CD8-positive, alpha-beta memory T cell (primary cell): ENCODE measurements at regions not wholly inside any gene's neighbourhood (a gene's known extent, or its start where the extent isn't known, plus 50 kb on each side); places are given as distances from the start of the nearest gene placed in this dataset.
"Not testable (repeated sequence)": the region's sequence is repeated elsewhere in the genome, so short reads cannot be mapped to it uniquely, and the experiment has no call there.

Experiments used
- CTCF ChIA-PET: fragments of 350-600 bp; sonication (Branson Sonifier 250); formaldehyde crosslinking; loops from one replicate; lab custom pipeline; 2021; ENCODE audit warnings: antibody characterized with exemption; lab: Charles Lee
- POLR2A ChIA-PET: fragments of 350-600 bp; sonication (Branson Sonifier 250); formaldehyde crosslinking; loops from one replicate; lab custom pipeline; 2021; ENCODE audit warnings: antibody characterized with exemption; lab: Charles Lee
- DNase-seq, 5 donors: peaks; one replicate each; pipeline versions ENCODE4 v3.0.0 to v3.0.0-alpha.2; 2020 to 2022; ENCODE audit warnings: mixed read lengths in 1 of 5
- H3K27ac ChIP-seq: one replicate; pipeline ENCODE4 v1.7.0; 2013; ENCODE audit warnings: low read depth, mild to moderate bottlenecking, low read length, moderate library complexity
- H3K27me3 ChIP-seq: 2 replicates; pipeline ENCODE4 v1.7.0; 2013; ENCODE audit warnings: low read length, mild to moderate bottlenecking; ENCODE audit not compliant: insufficient read depth, poor library complexity, severe bottlenecking
- H3K36me3 ChIP-seq: 2 replicates; pipeline ENCODE4 v1.7.0; 2013; ENCODE audit warnings: mild to moderate bottlenecking, low read length, moderate library complexity; ENCODE audit not compliant: insufficient read depth
- H3K4me1 ChIP-seq: 2 replicates; pipeline ENCODE4 v1.7.0; 2013; ENCODE audit warnings: mild to moderate bottlenecking, low read length, moderate library complexity; ENCODE audit not compliant: insufficient read depth
- H3K4me3 ChIP-seq: 2 replicates; pipeline ENCODE4 v1.7.0; 2013; ENCODE audit warnings: mild to moderate bottlenecking, low read length
- H3K9me3 ChIP-seq: 2 replicates; pipeline ENCODE4 v1.7.0; 2013; ENCODE audit warnings: mild to moderate bottlenecking, low read length
- H3K27ac Mint-ChIP-seq, 8 donors: one replicate each; pipeline ENCODE4 v1.8.0; 2020 to 2021; ENCODE audit warnings: mixed read lengths in 8 of 8, mild to moderate bottlenecking in 6 of 8, inconsistent platforms in 3 of 8, moderate library complexity in 3 of 8
- H3K27me3 Mint-ChIP-seq, 2 donors: one replicate each; pipeline ENCODE4 v1.8.0; 2020 to 2021; ENCODE audit warnings: mixed read lengths in 2 of 2, mild to moderate bottlenecking in 1 of 2, moderate library complexity in 1 of 2
- H3K36me3 Mint-ChIP-seq, 3 donors: one replicate each; pipeline ENCODE4 v1.8.0; 2020 to 2021; ENCODE audit warnings: mixed read lengths in 3 of 3, inconsistent platforms in 1 of 3, mild to moderate bottlenecking in 1 of 3
- H3K4me1 Mint-ChIP-seq, 3 donors: one replicate each; pipeline ENCODE4 v1.8.0; 2020 to 2021; ENCODE audit warnings: mixed read lengths in 3 of 3, inconsistent platforms in 1 of 3, mild to moderate bottlenecking in 1 of 3
- H3K4me3 Mint-ChIP-seq, 7 donors: one replicate each; pipeline ENCODE4 v1.8.0; 2020 to 2021; ENCODE audit warnings: mixed read lengths in 7 of 7, mild to moderate bottlenecking in 6 of 7, moderate library complexity in 4 of 7, inconsistent platforms in 2 of 7
- H3K9me3 Mint-ChIP-seq, 5 donors: one replicate each; pipeline ENCODE4 v1.8.0; 2020 to 2022; ENCODE audit warnings: mixed read lengths in 5 of 5, mild to moderate bottlenecking in 3 of 5, moderate library complexity in 2 of 5, inconsistent platforms in 1 of 5

DNA sequence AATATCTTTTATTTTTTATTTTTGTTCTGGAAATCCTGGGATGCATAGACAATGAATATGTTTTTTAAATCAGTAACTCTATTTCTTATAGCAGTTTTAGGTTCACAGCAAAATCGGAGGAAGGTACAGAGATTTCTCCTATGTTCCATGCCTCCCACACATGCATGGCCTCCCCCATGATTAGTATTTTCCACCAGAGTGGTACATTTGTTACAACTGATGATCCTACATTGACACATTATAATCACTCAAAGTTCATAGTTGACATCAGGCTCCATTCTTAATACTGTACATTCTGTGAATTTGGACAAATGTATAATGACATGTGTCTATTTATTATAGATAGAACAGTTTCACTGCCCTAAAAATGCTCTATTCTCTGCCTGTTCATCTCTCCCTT, 99.0 kb upstream of the THOC3 start:
- CTCF ChIA-PET, H3K9me3 ChIP-seq, H3K27ac Mint-ChIP-seq, H3K27ac ChIP-seq, POLR2A ChIA-PET, H3K4me3 Mint-ChIP-seq, H3K9me3 Mint-ChIP-seq, H3K27me3 ChIP-seq, H3K36me3 Mint-ChIP-seq, DNase-seq, H3K27me3 Mint-ChIP-seq, H3K4me1 ChIP-seq, H3K36me3 ChIP-seq, H3K4me1 Mint-ChIP-seq, H3K4me3 ChIP-seq: not testable (repeated sequence)

DNA sequence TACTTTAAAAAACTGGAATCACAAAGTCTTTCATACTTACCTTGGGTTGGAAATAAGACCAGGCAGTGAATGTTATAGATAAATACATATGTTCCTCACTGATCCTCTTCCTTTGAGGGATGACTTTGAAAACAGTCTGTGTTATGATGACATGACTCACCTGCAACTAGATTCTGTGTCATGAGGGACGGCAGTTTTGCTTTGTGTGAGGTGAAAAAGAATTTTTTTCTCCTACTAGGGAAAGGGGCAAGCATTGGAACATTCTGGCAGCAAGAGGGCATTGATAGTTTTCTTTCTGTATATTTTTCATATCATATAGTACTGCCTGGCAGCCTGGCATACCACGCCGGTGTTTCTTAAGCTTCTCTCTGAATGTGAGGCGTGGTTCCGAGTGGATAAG, 99.8 kb upstream of the THOC3 start:
- H3K27me3 ChIP-seq, H3K27ac ChIP-seq, H3K4me3 ChIP-seq, DNase-seq, H3K4me1 ChIP-seq, H3K36me3 ChIP-seq, H3K27ac Mint-ChIP-seq, H3K27me3 Mint-ChIP-seq, H3K4me3 Mint-ChIP-seq, CTCF ChIA-PET, H3K9me3 ChIP-seq, H3K4me1 Mint-ChIP-seq, H3K9me3 Mint-ChIP-seq, POLR2A ChIA-PET, H3K36me3 Mint-ChIP-seq: not testable (repeated sequence)

DNA sequence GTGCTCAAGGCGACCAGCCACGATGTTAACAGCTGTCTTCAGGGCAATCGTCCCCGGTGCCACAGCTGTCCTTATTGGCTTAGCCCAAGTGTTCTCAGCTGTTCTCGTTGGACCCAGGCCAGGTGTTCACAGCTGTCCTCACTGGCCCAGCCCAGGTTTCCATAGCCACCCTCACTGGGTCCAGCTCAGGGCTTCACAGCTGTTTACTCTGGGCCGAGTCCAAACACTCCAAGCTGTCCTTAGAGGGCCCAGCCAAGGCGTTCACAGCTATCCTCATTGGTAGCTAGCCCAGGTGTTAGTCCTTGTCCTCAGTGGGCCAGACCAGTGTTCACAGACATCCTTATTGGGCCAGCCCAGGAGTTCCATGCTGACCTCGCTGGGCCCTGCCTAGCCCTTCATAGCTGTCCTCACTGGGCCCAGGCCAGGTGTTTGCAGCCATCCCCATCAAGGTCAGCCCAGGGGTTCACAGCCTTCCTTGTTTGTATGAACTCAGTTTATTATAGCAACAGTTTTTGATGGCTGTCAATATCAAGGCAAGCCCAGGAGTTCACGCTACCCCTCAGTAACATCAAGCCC, 106.0 kb upstream of the THOC3 start:
- H3K4me1 Mint-ChIP-seq, H3K9me3 Mint-ChIP-seq, H3K27me3 ChIP-seq, H3K36me3 Mint-ChIP-seq, H3K27ac ChIP-seq, H3K27me3 Mint-ChIP-seq, H3K27ac Mint-ChIP-seq, POLR2A ChIA-PET, H3K9me3 ChIP-seq, H3K4me3 ChIP-seq, DNase-seq, CTCF ChIA-PET, H3K4me3 Mint-ChIP-seq, H3K36me3 ChIP-seq, H3K4me1 ChIP-seq: not testable (repeated sequence)

DNA sequence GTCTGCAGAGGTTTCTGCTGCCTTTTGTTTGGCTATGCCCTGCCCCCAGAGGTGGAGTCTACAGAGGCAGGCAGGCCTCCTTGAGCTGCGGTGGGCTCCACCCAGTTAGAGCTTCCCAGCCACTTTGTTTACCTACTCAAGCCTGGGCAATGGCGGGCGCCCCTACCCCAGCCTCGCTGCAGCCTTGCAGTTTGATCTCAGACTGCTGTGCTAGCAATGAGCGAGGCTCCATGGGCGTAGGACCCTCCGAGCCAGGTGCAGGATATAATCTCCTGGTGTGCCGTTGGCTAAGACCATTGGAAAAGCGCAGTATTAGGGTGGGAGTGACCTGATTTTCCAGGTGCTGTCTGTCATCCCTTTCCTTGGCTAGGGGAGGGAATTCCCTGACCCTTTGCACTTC, 115.6 kb upstream of the THOC3 start:
- CTCF ChIA-PET, H3K27ac ChIP-seq, H3K36me3 Mint-ChIP-seq, H3K27ac Mint-ChIP-seq, H3K27me3 ChIP-seq, H3K36me3 ChIP-seq, H3K9me3 Mint-ChIP-seq, H3K4me1 Mint-ChIP-seq, H3K4me3 ChIP-seq, H3K27me3 Mint-ChIP-seq, H3K9me3 ChIP-seq, POLR2A ChIA-PET, DNase-seq, H3K4me3 Mint-ChIP-seq, H3K4me1 ChIP-seq: not testable (repeated sequence)

DNA sequence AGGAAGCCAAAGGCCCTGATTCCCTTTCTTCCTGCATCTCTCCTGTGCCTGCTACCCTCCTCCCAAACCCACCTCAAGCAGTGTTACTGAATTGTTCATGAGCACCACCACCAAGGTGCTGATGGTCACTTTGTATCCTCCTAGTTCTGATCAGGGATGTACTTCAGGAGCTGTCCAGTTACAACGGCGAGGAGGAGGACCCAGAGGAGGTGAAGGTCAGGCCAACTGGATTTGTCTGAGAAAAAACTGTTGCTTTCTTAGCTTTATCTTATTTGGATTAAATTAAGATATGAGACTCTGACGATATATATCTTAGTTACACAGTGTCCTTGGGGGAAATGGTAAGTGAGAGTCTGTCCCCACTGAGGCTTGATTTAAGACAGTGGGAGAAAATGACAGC, 135.0 kb upstream of the THOC3 start:
- H3K27me3 Mint-ChIP-seq, H3K27ac Mint-ChIP-seq, H3K9me3 ChIP-seq, H3K4me3 ChIP-seq, H3K4me1 ChIP-seq, POLR2A ChIA-PET, CTCF ChIA-PET, H3K9me3 Mint-ChIP-seq, H3K4me1 Mint-ChIP-seq, H3K4me3 Mint-ChIP-seq, H3K36me3 ChIP-seq, H3K36me3 Mint-ChIP-seq, DNase-seq, H3K27me3 ChIP-seq, H3K27ac ChIP-seq: not testable (repeated sequence)

DNA sequence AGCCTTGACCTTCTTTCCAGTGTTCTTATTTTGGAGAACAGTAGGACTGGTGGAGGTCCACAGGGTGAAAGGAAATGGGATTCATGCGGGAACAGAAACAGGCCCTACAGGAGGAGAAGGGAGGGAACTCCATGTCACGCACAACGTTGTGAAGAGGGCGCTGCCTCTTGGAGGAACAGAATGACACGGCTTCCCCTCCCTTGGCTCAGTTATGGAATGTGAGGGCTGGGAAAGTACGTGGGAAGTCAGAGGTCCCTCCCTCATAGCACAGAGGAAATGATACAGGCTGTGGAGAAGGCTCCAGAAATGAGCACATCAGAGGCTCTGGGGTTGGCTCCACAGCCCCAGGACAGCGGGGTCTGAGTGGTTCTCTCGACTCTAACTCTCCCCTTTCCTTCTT, 125.3 kb upstream of the SIMC1 start:
- CTCF ChIA-PET, DNase-seq, H3K27ac ChIP-seq, H3K27me3 ChIP-seq, H3K4me3 Mint-ChIP-seq, H3K9me3 ChIP-seq, H3K4me1 ChIP-seq, H3K9me3 Mint-ChIP-seq, H3K27ac Mint-ChIP-seq, H3K27me3 Mint-ChIP-seq, POLR2A ChIA-PET, H3K36me3 Mint-ChIP-seq, H3K36me3 ChIP-seq, H3K4me3 ChIP-seq, H3K4me1 Mint-ChIP-seq: not testable (repeated sequence)

DNA sequence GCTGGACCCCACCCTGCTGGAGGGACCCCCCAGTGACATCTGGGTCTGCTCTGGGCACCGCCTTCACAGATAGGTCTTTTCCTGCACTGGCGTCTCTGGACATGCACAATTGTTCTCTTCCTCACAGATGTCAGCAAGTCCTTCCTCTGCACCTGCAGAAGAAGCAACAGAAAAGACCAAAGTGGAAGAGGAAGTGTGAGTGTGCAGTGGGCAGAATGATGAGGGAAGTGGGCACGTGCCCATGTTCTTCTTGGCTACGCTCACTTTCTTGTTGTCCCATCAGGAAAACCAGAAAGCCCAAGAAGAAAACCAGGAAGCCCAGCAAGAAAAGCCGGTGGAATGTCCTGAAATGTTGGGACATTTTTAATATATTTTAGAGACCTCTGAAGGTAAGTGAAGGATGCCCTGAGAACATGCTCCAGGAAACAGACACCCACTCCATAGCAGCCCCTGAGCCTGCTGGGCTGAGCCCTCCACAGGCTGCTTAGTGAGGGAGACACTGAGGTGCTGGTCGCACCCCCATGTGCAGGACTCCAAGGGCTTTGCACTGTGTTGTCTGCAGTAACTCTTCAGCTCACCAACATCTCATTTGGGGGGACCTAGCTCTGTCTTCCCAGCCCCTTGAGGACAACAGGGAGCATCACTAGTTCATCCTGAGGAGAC, 124.4 kb upstream of the SIMC1 start:
- CTCF ChIA-PET, H3K4me3 Mint-ChIP-seq, H3K27me3 ChIP-seq, POLR2A ChIA-PET, H3K27ac ChIP-seq, H3K4me3 ChIP-seq, H3K27ac Mint-ChIP-seq, H3K36me3 ChIP-seq, H3K9me3 ChIP-seq, H3K36me3 Mint-ChIP-seq, H3K27me3 Mint-ChIP-seq, H3K4me1 ChIP-seq, DNase-seq, H3K4me1 Mint-ChIP-seq, H3K9me3 Mint-ChIP-seq: not testable (repeated sequence)

DNA sequence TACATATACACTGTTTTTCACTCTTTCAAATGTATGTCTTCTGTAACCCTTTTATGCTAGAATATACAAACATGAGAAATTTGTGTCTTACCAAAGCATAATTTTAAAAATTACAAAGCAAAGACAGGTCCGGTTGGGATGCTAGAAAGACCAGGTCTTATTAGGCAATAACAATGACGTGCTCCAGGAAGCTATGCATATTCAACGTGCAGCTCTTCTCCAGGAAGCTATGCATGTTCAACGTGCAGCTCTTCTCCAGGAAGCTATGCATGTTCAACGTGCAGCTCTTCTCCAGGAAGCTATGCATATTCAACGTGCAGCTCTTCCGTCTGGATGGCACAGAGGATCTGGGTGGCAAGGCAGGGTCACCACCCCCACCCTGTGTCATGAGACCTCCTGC, 123.4 kb upstream of the SIMC1 start:
- H3K4me1 Mint-ChIP-seq, H3K9me3 ChIP-seq, DNase-seq, H3K27ac ChIP-seq, H3K4me1 ChIP-seq, H3K9me3 Mint-ChIP-seq, H3K27me3 Mint-ChIP-seq, CTCF ChIA-PET, H3K36me3 ChIP-seq, H3K27ac Mint-ChIP-seq, H3K27me3 ChIP-seq, H3K36me3 Mint-ChIP-seq, POLR2A ChIA-PET, H3K4me3 ChIP-seq, H3K4me3 Mint-ChIP-seq: not testable (repeated sequence)

DNA sequence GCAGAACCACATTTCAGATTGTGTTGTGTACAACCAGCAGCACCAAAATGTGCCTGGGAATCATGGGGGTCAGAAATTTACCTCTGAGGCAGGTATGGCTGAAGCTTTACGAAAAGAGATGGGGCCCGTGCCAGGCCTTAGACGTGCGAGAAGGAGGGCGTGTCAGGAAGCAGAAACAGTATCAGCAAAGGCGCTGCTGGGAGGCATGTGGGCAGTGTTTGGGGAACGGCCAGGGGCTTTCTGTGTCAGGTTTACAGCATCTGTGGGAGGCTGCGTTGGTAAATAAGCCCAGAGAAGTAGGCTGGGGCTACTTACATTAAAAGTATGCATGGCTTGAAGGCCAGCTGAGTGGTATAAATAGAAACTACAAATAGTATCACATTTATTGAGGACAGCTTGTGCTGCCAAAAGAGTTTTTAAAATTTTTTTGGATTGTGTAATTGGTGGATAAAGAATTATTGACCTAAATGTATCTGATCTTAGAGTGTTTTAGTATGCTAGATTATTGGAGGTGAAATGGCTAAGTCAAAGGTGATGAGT, 120.5 kb upstream of the SIMC1 start:
- POLR2A ChIA-PET, H3K27me3 Mint-ChIP-seq, DNase-seq: not testable (repeated sequence)

More for the DNA sequence above, 120.5 kb upstream of the SIMC1 start:
- H3K27ac ChIP-seq, H3K4me3 ChIP-seq, H3K27me3 ChIP-seq, H3K36me3 ChIP-seq, H3K27ac Mint-ChIP-seq, H3K4me1 Mint-ChIP-seq, CTCF ChIA-PET, H3K9me3 Mint-ChIP-seq, H3K4me1 ChIP-seq, H3K36me3 Mint-ChIP-seq, H3K4me3 Mint-ChIP-seq, H3K9me3 ChIP-seq: not testable (repeated sequence)
